NCI-H2171 treated with DMSO at 0.1 percent for 48 hours (cell line): ENCODE measurements at regions not wholly inside any gene's neighbourhood (a gene's known extent, or its start where the extent isn't known, plus 50 kb on each side); places are given as distances from the start of the nearest gene placed in this dataset.

Experiments used
- DNase-seq: peaks from one replicate; lab custom pipeline; 2025; lab: John Stamatoyannopoulos, UW

GRCh38 chr13:85742355-85742754, 56.9 kb downstream of the SLITRK6 start:
- no peak for DNase-seq

DNA sequence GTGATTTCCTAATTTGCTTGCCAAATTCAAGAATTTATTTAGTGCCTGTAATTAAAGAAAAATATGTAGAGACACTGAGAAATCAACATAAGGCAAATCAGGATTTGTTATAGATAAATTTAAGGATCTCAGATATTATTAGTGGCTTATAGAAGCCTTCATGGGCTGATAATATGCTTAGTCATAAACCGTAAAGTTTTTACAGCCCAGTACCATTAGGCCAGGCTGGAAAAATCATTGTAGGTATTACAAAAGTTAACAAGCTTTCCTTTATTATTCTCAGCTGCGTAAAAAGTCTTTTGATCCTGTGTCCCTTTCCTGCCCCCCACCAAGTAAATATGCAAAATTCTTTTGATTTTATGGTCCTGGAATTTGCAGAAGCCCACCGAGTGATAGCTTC, 58.2 kb downstream of the SLITRK6 start:
- DNase-seq = no peak

DNA sequence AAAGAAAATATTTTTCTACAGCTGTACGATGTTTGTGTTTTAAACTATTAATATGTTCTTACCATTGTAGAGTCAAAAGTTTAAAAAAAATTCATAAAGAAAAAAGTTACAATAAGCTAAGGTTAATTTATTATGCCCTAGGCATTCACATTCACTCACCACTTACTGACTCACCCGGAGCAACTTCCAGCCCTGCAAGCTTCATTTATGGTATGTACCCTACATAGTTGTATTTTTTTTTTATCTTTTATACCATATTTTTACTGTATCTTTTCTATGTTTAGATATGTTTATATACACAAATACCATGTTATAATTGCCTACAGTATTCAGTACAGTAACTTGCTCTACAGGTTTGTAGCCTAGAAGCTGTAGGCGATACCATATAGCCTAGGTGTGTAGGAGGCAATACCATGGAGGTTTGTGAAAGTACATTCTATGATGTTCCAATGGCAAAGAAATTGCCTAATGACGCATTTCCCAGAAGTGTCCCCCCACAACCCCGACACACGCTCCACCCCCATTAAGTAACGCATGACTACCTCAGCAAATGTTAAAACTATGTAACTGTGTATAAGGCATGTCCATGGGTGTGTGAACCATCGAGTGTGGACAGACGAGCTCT, 60.4 kb downstream of the SLITRK6 start:
- DNase-seq = no peak

- DNase-seq = no peak
These were observed 61.3 kb downstream of the SLITRK6 start for GRCh38 chr13:85737952-85738351.

DNA sequence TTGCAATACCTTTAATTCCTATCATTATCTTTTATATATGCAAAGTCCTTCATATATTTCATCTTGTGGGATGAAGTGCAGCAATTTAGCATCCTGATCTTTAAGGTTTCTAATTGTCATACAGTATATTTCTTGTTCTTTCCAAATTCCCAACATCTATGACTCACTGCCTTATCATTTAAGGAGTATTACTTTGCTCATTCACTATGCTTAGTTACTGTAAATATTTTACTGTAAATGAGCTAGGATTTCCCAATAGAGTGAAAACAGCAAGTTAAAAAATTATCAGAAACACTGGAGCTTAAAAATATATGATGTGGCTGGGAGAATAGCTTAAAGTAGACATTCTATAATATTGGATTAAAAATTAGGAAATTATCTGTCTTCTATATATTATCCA, 69.9 kb downstream of the SLITRK6 start:
- no peak for DNase-seq

DNA sequence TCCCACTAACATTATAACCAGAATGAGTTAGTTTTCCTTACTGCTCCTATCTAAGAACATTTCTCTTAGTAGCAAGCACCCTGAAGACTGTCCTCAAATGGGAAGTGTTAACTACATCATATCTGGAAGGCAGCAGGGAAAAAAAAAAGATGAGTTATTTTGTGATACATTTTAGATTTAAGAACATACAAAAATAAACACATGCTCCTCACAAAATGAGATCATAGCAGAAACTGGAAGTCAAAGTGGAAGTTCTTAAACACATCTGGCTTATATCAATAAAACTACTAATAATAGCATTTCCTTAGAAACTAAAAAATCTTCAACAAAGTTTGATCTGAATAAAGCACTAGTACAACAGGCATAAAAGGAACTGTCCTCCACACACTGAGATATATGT, 70.4 kb downstream of the SLITRK6 start:
- DNase-seq = no peak

GRCh38 chr13:85725433-85725832, 73.8 kb downstream of the SLITRK6 start:
- no peak for DNase-seq

- DNase-seq = no peak
These were observed 74.4 kb downstream of the SLITRK6 start for GRCh38 chr13:85724546-85725432.

DNA sequence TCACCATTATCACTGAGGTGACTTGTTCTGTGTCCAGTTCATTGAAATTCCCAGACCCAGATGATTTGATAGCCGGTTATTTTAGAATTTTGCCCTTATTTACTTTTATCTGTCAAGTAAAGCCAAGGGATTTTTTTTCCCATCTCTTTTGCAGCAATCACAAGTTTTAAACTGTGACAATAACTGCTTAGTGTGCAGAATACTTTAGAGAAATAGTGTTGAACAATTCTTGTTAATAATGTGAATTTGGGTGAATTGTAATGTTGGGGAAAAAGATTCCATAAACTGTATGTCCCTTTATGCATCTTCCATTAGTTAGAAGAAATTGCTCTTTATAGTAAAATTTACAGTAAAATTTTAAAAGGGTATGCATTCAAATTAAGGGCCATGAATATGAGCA, 79.5 kb downstream of the SLITRK6 start:
- DNase-seq = no peak

GRCh38 chr13:85717921-85718320, 81.3 kb downstream of the SLITRK6 start:
- DNase-seq = no peak

- no peak for DNase-seq
These were observed 88.7 kb downstream of the SLITRK6 start for GRCh38 chr13:85710545-85710944.

DNA sequence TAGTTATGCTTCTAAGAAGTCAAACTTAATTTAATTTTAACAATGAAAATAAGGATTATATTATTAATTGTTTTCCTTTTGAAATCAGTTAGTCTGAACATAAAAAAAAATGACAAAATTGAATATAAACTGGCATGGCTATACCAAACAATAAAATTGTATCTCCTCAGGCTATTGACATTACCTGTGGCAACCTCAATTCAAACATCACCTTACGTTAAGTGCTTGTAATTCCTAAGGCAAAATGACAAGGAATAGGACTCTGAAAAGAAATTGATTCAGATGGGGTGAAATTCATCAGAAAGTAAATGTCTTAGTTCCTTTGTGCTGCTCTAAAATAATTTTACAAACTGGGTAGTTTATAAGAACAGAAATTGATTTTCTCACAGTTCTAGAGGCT, 89.5 kb downstream of the SLITRK6 start:
- DNase-seq = no peak

DNA sequence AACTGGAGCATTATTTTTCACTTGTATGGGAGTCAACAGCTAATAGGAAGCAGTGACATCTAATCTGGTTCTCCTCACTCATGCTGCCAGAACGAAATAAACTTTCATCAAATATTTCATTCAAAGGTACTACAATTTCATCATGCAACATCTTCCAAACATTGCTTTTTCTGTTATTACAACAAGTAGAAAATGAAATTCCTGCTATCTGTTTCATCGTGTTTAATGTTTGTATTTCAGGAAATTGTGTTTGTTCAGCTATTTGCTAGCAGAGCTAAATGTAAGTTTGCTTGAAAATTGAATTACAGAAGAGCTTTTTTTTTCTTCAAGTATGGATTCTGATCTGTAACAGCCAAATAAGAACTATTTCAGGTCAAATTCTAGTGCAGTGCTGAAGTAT, 90.1 kb downstream of the SLITRK6 start:
- no peak for DNase-seq

DNA sequence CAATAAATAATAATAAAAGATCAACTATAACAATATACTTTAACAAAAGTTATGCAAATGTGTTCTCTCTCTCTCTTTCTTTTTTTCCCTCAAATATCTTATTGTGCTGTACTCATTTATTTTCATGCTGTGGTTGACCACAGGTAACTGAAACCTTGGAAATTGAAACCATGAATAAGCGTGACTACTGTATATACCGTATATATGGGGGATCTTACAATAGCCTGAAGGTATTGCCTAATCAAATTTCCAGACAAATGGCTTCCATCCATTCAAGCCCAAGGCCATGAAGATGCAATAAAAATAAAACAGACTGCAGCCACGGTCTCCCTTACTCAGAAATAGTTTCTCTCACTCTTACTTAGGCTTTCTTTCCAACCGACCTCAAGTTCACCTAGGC, 98.3 kb downstream of the SLITRK6 start:
- no peak for DNase-seq

- DNase-seq = no peak
These were observed 101.0 kb downstream of the SLITRK6 start for GRCh38 chr13:85698256-85698655.

DNA sequence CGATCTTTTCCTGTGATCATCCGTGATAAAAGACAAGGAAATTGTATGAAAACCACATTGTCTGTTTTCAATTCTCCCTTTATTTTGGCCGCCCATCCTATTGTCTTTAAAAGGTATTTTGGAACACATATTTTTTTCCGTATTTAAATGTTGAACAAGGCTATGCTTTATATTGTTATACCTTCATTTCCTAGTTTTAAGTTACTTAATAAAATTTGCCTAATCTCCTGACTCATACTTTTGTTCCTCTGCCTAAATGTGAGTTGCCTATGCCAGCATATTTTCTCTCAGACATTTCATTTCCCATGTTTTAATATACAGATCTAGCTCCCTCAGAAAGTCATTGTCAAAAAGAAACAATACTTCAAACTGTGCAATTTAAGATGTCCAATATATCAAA, 104.2 kb downstream of the SLITRK6 start:
- no peak for DNase-seq

GRCh38 chr13:85693889-85694511, 105.2 kb downstream of the SLITRK6 start:
- DNase-seq = no peak

GRCh38 chr13:85690368-85690767, 108.9 kb downstream of the SLITRK6 start:
- DNase-seq = no peak

DNA sequence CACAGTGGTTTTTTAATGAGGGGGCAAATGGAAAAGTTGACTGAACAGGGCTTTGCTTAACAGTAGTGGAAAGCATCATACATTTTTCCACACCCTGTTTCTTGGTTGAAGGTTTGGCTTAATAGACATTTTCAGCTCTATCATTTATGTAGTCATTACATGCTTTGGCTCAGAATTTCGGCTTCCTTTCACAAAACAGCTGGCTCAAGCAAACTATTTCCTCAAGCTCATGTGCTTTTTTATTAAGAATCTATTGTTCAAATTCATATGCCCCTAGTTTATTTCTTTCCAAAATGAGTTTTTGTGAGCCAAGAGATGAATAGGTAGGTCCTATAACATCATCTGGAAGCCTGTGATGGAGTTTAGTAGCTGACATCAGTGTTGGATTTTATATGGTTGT, 113.8 kb downstream of the SLITRK6 start:
- DNase-seq = no peak

DNA sequence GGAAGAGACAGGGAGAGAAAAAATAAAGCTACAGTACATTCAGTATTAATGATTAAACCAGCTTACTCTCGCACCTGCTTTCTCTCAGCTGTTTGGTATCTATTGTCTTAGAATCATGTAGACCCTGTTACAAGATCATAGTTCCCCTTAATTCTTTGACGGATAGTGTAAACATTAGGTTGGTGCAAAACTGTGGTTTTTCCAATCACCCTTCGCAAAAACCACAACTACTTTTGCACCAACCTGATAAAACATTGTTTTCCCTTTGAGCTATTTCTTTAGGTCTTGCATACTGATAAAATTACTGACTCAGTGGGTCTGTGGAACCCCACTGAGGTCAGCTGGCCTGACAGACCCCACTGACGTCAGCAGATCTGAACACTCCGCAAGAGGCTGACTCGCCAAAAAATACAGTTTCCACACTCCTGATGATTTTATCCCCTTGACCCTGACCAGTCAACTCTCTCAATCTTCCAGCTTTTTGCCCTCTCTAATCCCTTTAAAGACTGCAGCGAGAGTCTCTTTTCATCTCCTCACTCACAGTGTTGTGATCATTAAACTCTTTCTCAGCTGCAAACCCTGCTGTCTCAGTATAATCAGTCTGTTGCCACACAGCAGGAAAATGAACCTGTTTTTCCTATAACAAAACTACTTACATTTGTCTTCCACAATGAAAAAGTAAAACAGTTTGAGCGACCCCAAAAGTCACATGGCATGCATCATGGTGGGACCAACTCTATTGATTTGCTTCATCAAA, 123.9 kb downstream of the SLITRK6 start:
- no peak for DNase-seq

DNA sequence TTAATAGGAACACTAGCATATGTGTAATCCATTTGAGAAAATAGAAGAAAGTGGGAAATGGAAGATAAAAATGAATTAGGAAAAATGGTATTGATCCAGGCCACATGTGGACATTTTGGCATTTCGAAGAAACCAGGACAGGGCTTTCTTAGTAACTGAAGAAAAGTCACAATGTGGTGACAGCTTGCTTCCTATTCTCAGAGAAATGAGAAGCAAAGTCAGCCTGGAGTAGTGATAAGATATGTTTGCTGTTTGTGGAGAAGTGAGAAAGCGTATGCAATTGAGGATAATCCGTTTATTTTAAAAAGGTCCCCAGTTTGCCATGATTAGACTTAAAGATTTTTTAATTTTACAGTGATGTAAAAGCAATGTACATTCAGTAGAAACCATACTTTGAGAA, 127.9 kb downstream of the SLITRK6 start:
- no peak for DNase-seq

GRCh38 chr13:85666356-85666755, 132.9 kb downstream of the SLITRK6 start:
- DNase-seq = no peak
